Coronary artery (tissue), 2 donors: ENCODE measurements at regions not wholly inside any gene's neighbourhood (a gene's known extent, or its start where the extent isn't known, plus 50 kb on each side); places are given as distances from the start of the nearest gene placed in this dataset.

Experiments used
- DNase-seq: peaks from one replicate; pipeline ENCODE4 v3.0.0-alpha.2; 2017; ENCODE audit warnings: low spot score
- H3K27ac ChIP-seq, 2 donors: fragments of 200-600 bp; sonication (generic); one replicate each; pipeline ENCODE4 v1.5.1; 2016 to 2019
- H3K4me3 ChIP-seq: fragments of 200-600 bp; sonication (generic); 2 replicates; pipeline ENCODE4 v1.5.1; 2016; ENCODE audit warnings: mild to moderate bottlenecking, moderate library complexity
- TF ChIP-seq, protein P1 (sequence below): fragments of 200-600 bp; sonication (generic); IDR thresholded peaks from one replicate; pipeline ENCODE4 v1.5.1; 2019; ENCODE audit warnings: antibody characterized with exemption

DNA sequence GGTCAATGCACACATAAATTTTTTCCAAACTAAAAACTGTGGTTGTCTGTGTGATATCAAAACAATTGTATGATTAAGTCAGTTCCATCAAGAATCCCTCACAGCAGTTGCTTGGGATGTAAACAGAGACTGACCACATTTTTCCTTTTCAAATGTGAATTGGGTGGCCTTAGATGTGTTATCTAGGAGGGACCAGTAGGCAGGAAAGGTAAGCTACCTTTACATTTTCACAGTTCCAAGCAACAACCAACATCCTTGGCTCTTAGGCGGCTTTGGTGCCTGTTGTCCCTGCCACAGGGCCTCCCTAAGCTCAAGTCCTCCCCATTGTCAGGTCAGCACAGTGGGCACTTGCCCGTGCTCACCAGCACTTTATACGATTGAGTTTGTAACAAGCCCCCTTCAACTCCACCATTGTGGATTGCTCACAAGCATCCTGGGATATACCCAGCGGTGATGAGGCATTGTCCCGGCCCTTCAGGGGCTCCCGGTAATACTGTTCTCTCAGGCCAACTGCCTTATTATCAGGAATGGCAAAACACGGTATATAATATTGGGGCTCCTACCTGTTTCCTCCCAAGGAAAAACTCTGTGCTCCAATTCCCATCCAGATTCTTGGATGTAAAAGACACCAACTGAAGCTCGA is 114.9 kb upstream of the ANKRD1 start:
- TF ChIP-seq, protein P1, sequence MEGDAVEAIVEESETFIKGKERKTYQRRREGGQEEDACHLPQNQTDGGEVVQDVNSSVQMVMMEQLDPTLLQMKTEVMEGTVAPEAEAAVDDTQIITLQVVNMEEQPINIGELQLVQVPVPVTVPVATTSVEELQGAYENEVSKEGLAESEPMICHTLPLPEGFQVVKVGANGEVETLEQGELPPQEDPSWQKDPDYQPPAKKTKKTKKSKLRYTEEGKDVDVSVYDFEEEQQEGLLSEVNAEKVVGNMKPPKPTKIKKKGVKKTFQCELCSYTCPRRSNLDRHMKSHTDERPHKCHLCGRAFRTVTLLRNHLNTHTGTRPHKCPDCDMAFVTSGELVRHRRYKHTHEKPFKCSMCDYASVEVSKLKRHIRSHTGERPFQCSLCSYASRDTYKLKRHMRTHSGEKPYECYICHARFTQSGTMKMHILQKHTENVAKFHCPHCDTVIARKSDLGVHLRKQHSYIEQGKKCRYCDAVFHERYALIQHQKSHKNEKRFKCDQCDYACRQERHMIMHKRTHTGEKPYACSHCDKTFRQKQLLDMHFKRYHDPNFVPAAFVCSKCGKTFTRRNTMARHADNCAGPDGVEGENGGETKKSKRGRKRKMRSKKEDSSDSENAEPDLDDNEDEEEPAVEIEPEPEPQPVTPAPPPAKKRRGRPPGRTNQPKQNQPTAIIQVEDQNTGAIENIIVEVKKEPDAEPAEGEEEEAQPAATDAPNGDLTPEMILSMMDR: no peak
- DNase-seq: no peak
- no peak overlapping the region for H3K4me3 ChIP-seq
- peak overlapping the region in 1 of 2 donors; percentile 45 for H3K27ac ChIP-seq

- H3K4me3 ChIP-seq: no peak overlapping the region
- H3K27ac ChIP-seq: peak overlapping the region in 1 of 2 donors; percentile 31
- TF ChIP-seq, protein P1: no peak
- DNase-seq: no peak
Measured at GRCh38 chr10:91036807-91037411, 116.0 kb upstream of the ANKRD1 start.

- Histone ChIP-seq H3K4me3 (no peak overlapping the region), H3K27ac (no peak overlapping the region)
- no peak for DNase-seq
- TF ChIP-seq, protein P1: no peak
Measured at GRCh38 chr10:91038971-91039370, 118.1 kb upstream of the ANKRD1 start.

GRCh38 chr10:91040343-91040742 is 119.5 kb upstream of the ANKRD1 start:
- no peak overlapping the region for H3K27ac ChIP-seq
- DNase-seq: no peak
- H3K4me3 ChIP-seq: no peak overlapping the region
- TF ChIP-seq, protein P1: no peak

- no peak overlapping the region for H3K4me3 ChIP-seq
- no peak overlapping the region for H3K27ac ChIP-seq
- DNase-seq: no peak
- TF ChIP-seq, protein P1: no peak
Measured at GRCh38 chr10:91042069-91042468, 121.2 kb upstream of the ANKRD1 start.

DNA sequence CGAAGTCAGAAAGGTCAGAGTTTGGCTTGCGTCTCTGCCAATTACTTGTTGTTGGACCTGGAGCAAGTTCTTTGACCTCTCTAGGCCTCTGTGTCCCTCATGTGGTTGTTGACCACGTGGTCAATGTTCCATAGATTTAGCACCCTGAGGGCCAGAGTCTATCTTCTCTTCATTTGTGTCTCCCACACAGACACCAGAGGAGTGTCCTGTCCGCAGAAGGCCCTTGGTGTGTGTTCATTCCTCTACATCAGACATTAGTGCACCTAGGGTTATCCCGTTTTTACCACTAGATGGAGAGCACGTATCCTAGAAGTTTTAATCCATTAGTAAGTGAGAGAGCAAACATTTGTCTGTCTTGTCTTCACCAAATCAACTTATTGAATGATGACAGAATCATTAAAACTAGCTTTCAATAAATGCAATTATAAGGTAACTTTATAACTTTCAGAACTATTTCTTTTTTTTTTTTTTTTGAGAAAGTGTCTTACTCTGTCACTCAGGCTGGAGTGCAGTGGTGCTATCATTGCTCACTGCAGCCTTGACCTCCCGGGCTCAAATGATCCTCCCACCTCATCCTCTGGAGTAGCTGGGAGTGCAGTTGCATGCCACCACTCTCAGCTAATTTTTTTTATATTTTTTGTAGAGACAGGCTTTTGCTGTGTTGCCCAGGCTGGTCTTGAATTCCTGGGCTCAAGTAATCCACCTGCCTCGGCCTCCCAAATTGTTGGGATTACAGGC is 122.5 kb upstream of the ANKRD1 start:
- no peak for DNase-seq
- Histone ChIP-seq H3K27ac (no peak overlapping the region), H3K4me3 (no peak overlapping the region)
- TF ChIP-seq, protein P1: peak; percentile 25

- DNase-seq: no peak
- H3K4me3 ChIP-seq: no peak overlapping the region
- TF ChIP-seq, protein P1: no peak
Measured at GRCh38 chr10:91046869-91047268, 126.0 kb upstream of the ANKRD1 start.

More at GRCh38 chr10:91046869-91047268, 126.0 kb upstream of the ANKRD1 start:
- H3K27ac ChIP-seq: peak overlapping the region in 1 of 2 donors; percentile 66
